ENCODE measurements at regions not wholly inside any gene's neighbourhood (a gene's known extent, or its start where the extent isn't known, plus 50 kb on each side); places are given as distances from the start of the nearest gene placed in this dataset.

DNA sequence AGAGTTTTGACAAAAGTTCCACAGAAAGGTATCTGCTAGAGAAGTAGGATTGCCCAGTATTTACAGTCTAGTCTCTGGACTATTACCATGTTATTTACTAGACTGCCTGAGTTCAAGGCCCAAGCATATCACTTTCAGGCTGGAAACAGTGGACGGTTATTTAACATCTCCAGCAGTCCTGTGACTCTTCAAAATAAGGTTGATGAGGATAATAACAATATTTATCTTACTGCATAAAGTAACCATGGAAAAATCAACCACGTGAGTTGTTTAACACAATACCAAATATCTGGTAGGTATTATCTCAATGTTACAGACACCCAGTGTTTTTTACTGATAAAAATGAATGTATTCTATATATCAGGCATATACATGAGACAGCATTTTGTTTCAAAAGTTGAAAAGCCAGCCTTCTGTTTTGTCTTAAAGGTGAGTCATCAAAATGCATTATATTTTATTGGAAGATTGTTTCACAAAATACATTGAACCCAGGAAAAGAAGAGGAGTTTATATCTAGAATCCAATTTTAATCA lies 535.8 kb downstream of the TBL1XR1 start (continued):
- no peak; the same call in 1 of the 2 replicates for TF ChIP-seq CREB3L1 (IDR thresholded peaks at IDR 0.05; ENCODE audit: borderline replicate concordance, low read depth)
- TF ChIP-seq SOX6 (IDR thresholded peaks at IDR 0.05), result peak; percentile 100
- TF ChIP-seq ZBTB8A (IDR thresholded peaks at IDR 0.05; ENCODE audit: partially characterized antibody), result no peak
- TF ChIP-seq, protein P1, sequence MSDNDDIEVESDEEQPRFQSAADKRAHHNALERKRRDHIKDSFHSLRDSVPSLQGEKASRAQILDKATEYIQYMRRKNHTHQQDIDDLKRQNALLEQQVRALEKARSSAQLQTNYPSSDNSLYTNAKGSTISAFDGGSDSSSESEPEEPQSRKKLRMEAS (CRISPR knock-in tag; IDR thresholded peaks at IDR 0.05), result no peak
- TF ChIP-seq THAP7 (CRISPR knock-in tag; IDR thresholded peaks at IDR 0.05), result no peak
- TF ChIP-seq, protein P2, sequence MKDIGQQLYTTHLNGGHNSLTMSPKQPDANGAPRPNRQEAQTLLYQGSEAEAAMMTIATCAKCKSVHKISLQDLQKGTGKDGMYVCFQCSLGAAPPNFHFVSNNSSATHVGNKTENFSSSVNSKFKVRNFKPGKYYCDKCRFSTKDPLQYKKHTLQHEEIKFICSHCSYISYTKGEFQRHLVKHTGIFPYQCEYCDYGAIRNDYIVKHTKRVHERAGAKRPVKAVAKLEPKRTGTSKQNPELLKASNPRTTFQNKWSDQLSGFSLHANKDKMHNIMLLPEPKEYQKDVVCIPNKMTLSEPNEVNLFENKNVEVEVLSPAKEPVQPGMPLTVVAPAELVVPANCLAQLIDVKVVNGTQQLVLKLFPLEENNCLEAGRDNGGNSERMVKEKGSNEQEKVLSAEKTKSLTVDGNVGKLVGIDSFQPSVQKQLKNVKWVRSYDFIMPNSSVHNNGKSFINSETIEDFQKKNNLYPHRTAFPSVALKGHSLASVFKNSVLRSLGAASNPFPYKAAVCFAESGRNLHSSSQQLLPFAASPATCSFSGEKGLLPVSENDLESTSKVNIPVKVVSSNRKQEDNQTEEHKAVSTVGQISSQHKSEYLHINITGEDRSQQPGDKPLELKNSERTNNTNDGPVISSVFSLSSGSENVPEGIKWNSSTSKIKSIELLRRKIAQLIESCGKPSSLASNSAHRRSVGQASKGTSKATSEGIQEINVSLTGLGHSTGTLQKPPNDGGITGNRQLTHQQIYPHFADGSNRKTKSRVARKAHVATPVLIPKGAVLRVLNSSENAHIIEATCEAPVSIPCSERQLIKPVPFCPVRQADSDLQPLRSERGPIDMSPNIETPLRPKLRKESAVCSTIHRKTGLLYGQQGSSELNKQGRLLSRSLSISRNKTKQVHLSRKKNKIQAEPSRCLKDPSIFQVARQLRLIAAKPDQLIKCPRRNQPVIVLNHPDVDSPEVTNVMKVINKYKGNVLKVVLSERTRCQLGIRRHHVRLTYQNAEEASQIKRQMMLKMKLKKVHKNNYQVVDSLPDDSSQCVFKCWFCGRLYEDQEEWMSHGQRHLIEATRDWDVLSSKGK (CRISPR knock-in tag; IDR thresholded peaks at IDR 0.05), result no peak
- TF ChIP-seq NR4A1 (CRISPR knock-in tag; IDR thresholded peaks at IDR 0.05), result no peak
- TF ChIP-seq NR4A1 (tag; IDR thresholded peaks at IDR 0.05), result no peak
- TF ChIP-seq, protein P3, sequence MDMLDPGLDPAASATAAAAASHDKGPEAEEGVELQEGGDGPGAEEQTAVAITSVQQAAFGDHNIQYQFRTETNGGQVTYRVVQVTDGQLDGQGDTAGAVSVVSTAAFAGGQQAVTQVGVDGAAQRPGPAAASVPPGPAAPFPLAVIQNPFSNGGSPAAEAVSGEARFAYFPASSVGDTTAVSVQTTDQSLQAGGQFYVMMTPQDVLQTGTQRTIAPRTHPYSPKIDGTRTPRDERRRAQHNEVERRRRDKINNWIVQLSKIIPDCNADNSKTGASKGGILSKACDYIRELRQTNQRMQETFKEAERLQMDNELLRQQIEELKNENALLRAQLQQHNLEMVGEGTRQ (CRISPR knock-in tag; IDR thresholded peaks at IDR 0.05), result no peak
- peak; percentile 94 for TF ChIP-seq MTA2 (IDR thresholded peaks at IDR 0.05; ENCODE audit: low read depth)
- no peak for TF ChIP-seq IRF2 (CRISPR knock-in tag; IDR thresholded peaks at IDR 0.05)
- no peak for TF ChIP-seq CREBBP (IDR thresholded peaks at IDR 0.05; ENCODE audit: low read depth, low read length)
- no peak for TF ChIP-seq BRD4 (IDR thresholded peaks at IDR 0.05)
- no peak for TF ChIP-seq CAMTA2 (CRISPR knock-in tag; conservative IDR thresholded peaks at IDR 0.05)
- TF ChIP-seq ZNF609 (CRISPR knock-in tag; IDR thresholded peaks at IDR 0.05; ENCODE audit: borderline replicate concordance), result no peak
- no peak for TF ChIP-seq KDM2B (CRISPR knock-in tag; IDR thresholded peaks at IDR 0.05)
- TF ChIP-seq ZNF408 (CRISPR knock-in tag; IDR thresholded peaks at IDR 0.05; ENCODE audit: low read depth), result no peak
- TF ChIP-seq ZNF431 (CRISPR knock-in tag; IDR thresholded peaks at IDR 0.05), result no peak

Measured in K562 (cell line).